Heart left ventricle (tissue), 16 donors: ENCODE measurements at regions not wholly inside any gene's neighbourhood (a gene's known extent, or its start where the extent isn't known, plus 50 kb on each side); places are given as distances from the start of the nearest gene placed in this dataset.

ENCODE experiments used
- ATAC-seq, 4 donors: fragments of 200-7000 bp; cut with Tn5 transposase; one replicate each; pipeline ENCODE4 v1.9.1; 2020 to 2022; ENCODE audit warnings: moderate library complexity in 4 of 4, mild to moderate bottlenecking in 3 of 4, moderate number of reproducible peaks in 1 of 4
- DNase-seq, 5 donors: peaks; one replicate each; pipeline ENCODE4 v3.0.0-alpha.2; 2020
- H3K27ac ChIP-seq, 12 donors: fragments of 200-600 bp; sonication (generic) in 4 of 12; one replicate each; pipeline versions ENCODE4 v1.5.0 to v1.8.0; 2016 to 2022; ENCODE audit warnings: mild to moderate bottlenecking in 2 of 12
- H3K27me3 ChIP-seq, 9 donors: fragments of 200-600 bp; sonication (generic) in 2 of 9; one replicate each; pipeline versions ENCODE4 v1.5.1 to v1.8.0; 2016 to 2022; ENCODE audit warnings: mild to moderate bottlenecking in 3 of 9
- H3K36me3 ChIP-seq, 9 donors: fragments of 200-600 bp; sonication (generic) in 2 of 9; one replicate each; pipeline versions ENCODE4 v1.5.0 to v1.8.0; 2018 to 2022; ENCODE audit warnings: mild to moderate bottlenecking in 2 of 9
- H3K4me1 ChIP-seq, 12 donors: fragments of 200-600 bp; sonication (generic) in 4 of 12; one replicate each; pipeline versions ENCODE4 v1.5.0 to v1.8.0; 2016 to 2022; ENCODE audit warnings: mild to moderate bottlenecking in 3 of 12
- H3K4me3 ChIP-seq, 12 donors: fragments of 200-600 bp; sonication (generic) in 4 of 12; one replicate each; pipeline versions ENCODE4 v1.5.0 to v1.8.0; 2017 to 2022; ENCODE audit warnings: mild to moderate bottlenecking in 9 of 12, moderate library complexity in 4 of 12
- H3K9me3 ChIP-seq, 12 donors: fragments of 200-600 bp; sonication (generic) in 4 of 12; one replicate each; pipeline versions ENCODE4 v1.5.0 to v1.8.0; 2016 to 2022; ENCODE audit warnings: mild to moderate bottlenecking in 1 of 12
- CTCF ChIP-seq, 12 donors: fragments of 200-600 bp; sonication (generic) in 4 of 12; IDR thresholded peaks; one replicate each; pipeline versions ENCODE4 v1.5.0 to v1.8.0; 2018 to 2022; ENCODE audit warnings: antibody characterized with exemption in 12 of 12, mild to moderate bottlenecking in 5 of 12
- POLR2A ChIP-seq, 2 donors: fragments of 450-650 bp; IDR thresholded peaks; one replicate each; pipeline ENCODE4 v1.6.1; 2017; ENCODE audit warnings: antibody characterized with exemption in 2 of 2, mild to moderate bottlenecking in 2 of 2, moderate library complexity in 2 of 2
- WGBS, 4 donors: extraction: QIAGEN DNeasy Blood & Tissue Kit in 2 of 4; methylation state at CpG; one replicate each; pipeline versions ENCODE4 v1.1.5 to v1.1.7; 2013 to 2018; 5-methylcytosine and 5-hydroxymethylcytosine counted together
- intact Hi-C, 10 donors: fragments of 100-400 bp; cut with DNase I; formaldehyde crosslinking; loops; one replicate each; pipeline versions ENCODE4 v1.11.1 to v1.14.2; 2022
- donor health status: ischemic (EF 13 %, LVEDD 7.1; RV severe dilation, severe dysfunction).
- donor health status: healthy with polysubstance abuse.
- donor health status: DM: no; HTN: yes; CAD: no.
- donor health status: DM: no; HTN: no; CAD: no.
- donor health status: ischemic (EF 25% LVEDD 6.9; RV normal size, moderate dysfunction).
- donor health status: ischemic (EF 25% LVEDD 5.7; RV mildly dilated, moderate dysfunction).
- donor health status: healthy.
- donor health status: DM: yes; HTN: yes; CAD: no.
- donor health status: ischemic (EF 35%, LVEDD 5.7; RV mildly dilated, moderate dysfunction).
- donor health status: nonischemic (EF 11% LVEDD 7.7; RV severe dilation, severe dysfunction).
- donor health status: DM: yes; HTN: yes; CAD: no.
- donor health status: PGD.
- donor health status: ischemic (EF 29% LVEDD 5.4; RV normal size, mild dysfunction).
- donor health status: nonischemic (EF 23%, LVEDD 6.1; RV moderate dilation, normal function).

GRCh38 chr18:44562986-44563385 lies 117.7 kb upstream of the SETBP1 start:
- H3K27me3 ChIP-seq = no peaks in the 10 kb centered on the region
- no peak for ATAC-seq
- no peaks in the 10 kb centered on the region for H3K9me3 ChIP-seq
- H3K4me3 ChIP-seq = no peak overlapping the region
- H3K4me1 ChIP-seq = no peaks in the 10 kb centered on the region
- no peak overlapping the region for H3K27ac ChIP-seq
- intact Hi-C loops = no loop called here
- DNase-seq = no peak
- TF ChIP-seq POLR2A (IDR thresholded peaks at IDR 0.05) = no peak
- no peak for TF ChIP-seq CTCF (IDR thresholded peaks at IDR 0.05)
- no peaks in the 10 kb centered on the region for H3K36me3 ChIP-seq
- WGBS, 4 donors = 39 to 58% (median 52%) methylated on average over 1 of the region's 1 CpG

- no peaks in the 10 kb centered on the region for H3K4me1 ChIP-seq
- H3K27me3 ChIP-seq = no peaks in the 10 kb centered on the region
- TF ChIP-seq POLR2A (IDR thresholded peaks at IDR 0.05) = no peak
- no peak for TF ChIP-seq CTCF (IDR thresholded peaks at IDR 0.05)
- intact Hi-C loops = no loop called here
- no peaks in the 10 kb centered on the region for H3K36me3 ChIP-seq
- ATAC-seq = no peak
- no peak for DNase-seq
- no peak overlapping the region for H3K27ac ChIP-seq
- H3K9me3 ChIP-seq = no peaks in the 10 kb centered on the region
- H3K4me3 ChIP-seq = no peak overlapping the region
These were observed 115.8 kb upstream of the SETBP1 start for GRCh38 chr18:44564922-44565321.

- intact Hi-C loops = no loop called here
- H3K36me3 ChIP-seq = no peaks in the 10 kb centered on the region
- no peaks in the 10 kb centered on the region for H3K4me1 ChIP-seq
- H3K9me3 ChIP-seq = no peaks in the 10 kb centered on the region
- H3K4me3 ChIP-seq = no peak overlapping the region
- WGBS, 4 donors = 86 to 95% (median 93%) methylated on average over 2 of the region's 2 CpGs
- no peak for ATAC-seq
- no peak overlapping the region for H3K27ac ChIP-seq
- H3K27me3 ChIP-seq = no peaks in the 10 kb centered on the region
- no peak for TF ChIP-seq CTCF (IDR thresholded peaks at IDR 0.05)
- DNase-seq = no peak
These were observed 112.3 kb upstream of the SETBP1 start for GRCh38 chr18:44568342-44568741.

- WGBS, 4 donors = 77 to 82% (median 79%) methylated on average over 1 of the region's 1 CpG
- Histone ChIP-seq H3K36me3 (no peaks in the 10 kb centered on the region), H3K4me3 (no peak overlapping the region), H3K9me3 (no peaks in the 10 kb centered on the region), H3K4me1 (no peaks in the 10 kb centered on the region), H3K27me3 (no peaks in the 10 kb centered on the region), H3K27ac (no peak overlapping the region)
- no peak for DNase-seq
- intact Hi-C loops = no loop called here
- ATAC-seq = no peak
- no peak for TF ChIP-seq POLR2A (IDR thresholded peaks at IDR 0.05)
- no peak for TF ChIP-seq CTCF (IDR thresholded peaks at IDR 0.05)
These were observed 111.7 kb upstream of the SETBP1 start for GRCh38 chr18:44568986-44569385.
